ENCODE measurements at regions not wholly inside any gene's neighbourhood (a gene's known extent, or its start where the extent isn't known, plus 50 kb on each side); places are given as distances from the start of the nearest gene placed in this dataset.

DNA sequence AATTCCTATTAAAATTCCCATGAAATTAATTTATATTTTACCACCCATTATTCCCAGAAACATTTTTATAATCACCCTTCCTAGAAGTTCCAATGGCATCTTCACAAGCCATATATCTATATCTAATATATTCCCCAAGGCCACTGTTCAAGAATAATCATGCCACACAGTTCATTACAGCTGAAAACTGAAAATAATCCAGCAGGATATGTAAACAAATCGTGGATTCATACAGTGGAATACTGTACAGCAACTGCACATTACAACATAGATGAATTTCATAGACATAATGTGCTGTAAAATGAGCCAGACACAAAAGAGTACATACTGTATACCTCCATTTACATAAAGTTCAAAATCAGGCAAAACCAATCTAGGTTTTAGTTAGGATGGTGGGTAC lies 63.9 kb upstream of the SERPINE2 start:
- TF ChIP-seq, protein P1, sequence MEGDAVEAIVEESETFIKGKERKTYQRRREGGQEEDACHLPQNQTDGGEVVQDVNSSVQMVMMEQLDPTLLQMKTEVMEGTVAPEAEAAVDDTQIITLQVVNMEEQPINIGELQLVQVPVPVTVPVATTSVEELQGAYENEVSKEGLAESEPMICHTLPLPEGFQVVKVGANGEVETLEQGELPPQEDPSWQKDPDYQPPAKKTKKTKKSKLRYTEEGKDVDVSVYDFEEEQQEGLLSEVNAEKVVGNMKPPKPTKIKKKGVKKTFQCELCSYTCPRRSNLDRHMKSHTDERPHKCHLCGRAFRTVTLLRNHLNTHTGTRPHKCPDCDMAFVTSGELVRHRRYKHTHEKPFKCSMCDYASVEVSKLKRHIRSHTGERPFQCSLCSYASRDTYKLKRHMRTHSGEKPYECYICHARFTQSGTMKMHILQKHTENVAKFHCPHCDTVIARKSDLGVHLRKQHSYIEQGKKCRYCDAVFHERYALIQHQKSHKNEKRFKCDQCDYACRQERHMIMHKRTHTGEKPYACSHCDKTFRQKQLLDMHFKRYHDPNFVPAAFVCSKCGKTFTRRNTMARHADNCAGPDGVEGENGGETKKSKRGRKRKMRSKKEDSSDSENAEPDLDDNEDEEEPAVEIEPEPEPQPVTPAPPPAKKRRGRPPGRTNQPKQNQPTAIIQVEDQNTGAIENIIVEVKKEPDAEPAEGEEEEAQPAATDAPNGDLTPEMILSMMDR (IDR thresholded peaks at IDR 0.05; ENCODE audit: poor library complexity) = no peak
- TF ChIP-seq EZH2 (IDR thresholded peaks at IDR 0.05; ENCODE audit: borderline replicate concordance) = no peak

All from hepatocyte (in vitro differentiated cells).